ENCODE measurements at regions not wholly inside any gene's neighbourhood (a gene's known extent, or its start where the extent isn't known, plus 50 kb on each side); places are given as distances from the start of the nearest gene placed in this dataset.
"Not testable (repeated sequence)": the region's sequence is repeated elsewhere in the genome, so short reads cannot be mapped to it uniquely, and the experiment has no call there.

GRCh38 chr10:36003688-36004087 is 361.6 kb upstream of the FZD8 start:
- H3K27me3 ChIP-seq (ENCODE audit: control insufficient read depth in 1 of 2, insufficient read depth in 2 of 2, low read length in 2 of 2) = no peaks in the 10 kb centered on the region
- no peaks in the 10 kb centered on the region for H3K36me3 ChIP-seq (ENCODE audit: control insufficient read depth in 1 of 2, insufficient read depth in 2 of 2, low read length in 2 of 2)
- no peak overlapping the region for H3K9ac ChIP-seq (ENCODE audit: low read depth in 1 of 2, low read length in 2 of 2)
- no peaks in the 10 kb centered on the region for H3K4me1 ChIP-seq (ENCODE audit: control insufficient read depth in 1 of 2, insufficient read depth in 2 of 2, low read length in 2 of 2)
- peaks cover 4 to 14% of the 10 kb centered on the region in 2 donors for H3K9me3 ChIP-seq (ENCODE audit: control insufficient read depth in 1 of 2, low read length in 2 of 2)
- no peak overlapping the region for H3K27ac ChIP-seq (ENCODE audit: low read depth, low read length)
- H3K4me3 ChIP-seq (ENCODE audit: low read depth in 1 of 2, low read length in 2 of 2) = no peak overlapping the region

DNA sequence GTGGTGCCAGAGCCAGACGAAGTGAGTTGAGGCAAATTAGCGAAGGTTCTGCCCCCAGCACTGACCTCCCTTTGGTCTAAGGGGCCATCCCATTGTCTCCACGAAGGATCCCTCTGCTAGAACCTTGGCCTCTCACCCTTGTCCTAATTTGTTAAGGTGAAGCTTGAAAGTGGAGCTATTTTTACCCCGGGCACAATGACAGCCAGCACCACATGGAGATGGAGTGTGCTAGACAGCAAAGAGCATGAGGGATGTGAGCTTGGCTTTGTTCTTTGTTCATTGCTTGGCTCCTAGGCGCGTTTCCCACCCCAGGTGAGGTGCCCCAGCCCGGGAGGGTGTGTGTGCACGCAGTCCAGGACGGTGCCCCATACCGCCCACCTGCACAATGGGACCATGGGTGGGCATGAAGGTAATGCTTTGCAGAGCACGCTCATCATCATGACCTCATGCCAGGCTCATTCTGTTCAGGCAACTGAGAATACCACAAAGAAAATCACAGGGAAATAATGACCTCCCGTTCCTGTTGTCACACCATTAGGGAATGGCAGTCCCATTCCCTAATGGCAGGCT is 361.0 kb upstream of the FZD8 start:
- Histone ChIP-seq H3K9ac (ENCODE audit: low read depth in 1 of 2, low read length in 2 of 2) (no peak overlapping the region), H3K4me3 (ENCODE audit: low read depth in 1 of 2, low read length in 2 of 2) (no peak overlapping the region), H3K4me1 (ENCODE audit: control insufficient read depth in 1 of 2, insufficient read depth in 2 of 2, low read length in 2 of 2) (no peaks in the 10 kb centered on the region), H3K36me3 (ENCODE audit: control insufficient read depth in 1 of 2, insufficient read depth in 2 of 2, low read length in 2 of 2) (no peaks in the 10 kb centered on the region), H3K9me3 (ENCODE audit: control insufficient read depth in 1 of 2, low read length in 2 of 2) (peaks cover 4 to 14% of the 10 kb centered on the region in 2 donors), H3K27me3 (ENCODE audit: control insufficient read depth in 1 of 2, insufficient read depth in 2 of 2, low read length in 2 of 2) (no peaks in the 10 kb centered on the region), H3K27ac (ENCODE audit: low read depth, low read length) (no peak overlapping the region)

DNA sequence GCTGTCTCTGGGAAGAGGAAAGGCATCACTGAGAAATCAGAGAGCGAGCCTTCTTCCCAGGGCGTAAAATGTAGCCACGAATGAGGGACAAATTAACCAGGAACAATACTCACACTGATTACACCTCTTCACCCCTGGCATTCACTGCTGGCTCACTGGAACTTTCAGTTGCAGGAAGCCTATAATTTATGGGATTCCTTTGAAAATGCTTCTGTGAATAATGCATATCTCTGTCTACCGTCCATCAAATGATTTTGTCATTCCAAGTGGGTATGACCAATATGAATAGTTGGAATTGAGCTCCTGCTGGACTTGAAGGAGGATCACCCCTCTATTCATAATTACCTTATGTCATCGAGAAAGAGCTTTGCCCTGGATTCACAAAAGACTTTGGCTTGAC is 360.3 kb upstream of the FZD8 start:
- H3K4me3 ChIP-seq (ENCODE audit: low read depth in 1 of 2, low read length in 2 of 2) = no peak overlapping the region
- H3K27ac ChIP-seq (ENCODE audit: low read depth, low read length) = no peak overlapping the region
- no peak overlapping the region for H3K9ac ChIP-seq (ENCODE audit: low read depth in 1 of 2, low read length in 2 of 2)
- H3K9me3 ChIP-seq (ENCODE audit: control insufficient read depth in 1 of 2, low read length in 2 of 2) = peaks cover 4 to 14% of the 10 kb centered on the region in 2 donors
- H3K4me1 ChIP-seq (ENCODE audit: control insufficient read depth in 1 of 2, insufficient read depth in 2 of 2, low read length in 2 of 2) = no peaks in the 10 kb centered on the region
- H3K27me3 ChIP-seq (ENCODE audit: control insufficient read depth in 1 of 2, insufficient read depth in 2 of 2, low read length in 2 of 2) = no peaks in the 10 kb centered on the region
- no peaks in the 10 kb centered on the region for H3K36me3 ChIP-seq (ENCODE audit: control insufficient read depth in 1 of 2, insufficient read depth in 2 of 2, low read length in 2 of 2)

DNA sequence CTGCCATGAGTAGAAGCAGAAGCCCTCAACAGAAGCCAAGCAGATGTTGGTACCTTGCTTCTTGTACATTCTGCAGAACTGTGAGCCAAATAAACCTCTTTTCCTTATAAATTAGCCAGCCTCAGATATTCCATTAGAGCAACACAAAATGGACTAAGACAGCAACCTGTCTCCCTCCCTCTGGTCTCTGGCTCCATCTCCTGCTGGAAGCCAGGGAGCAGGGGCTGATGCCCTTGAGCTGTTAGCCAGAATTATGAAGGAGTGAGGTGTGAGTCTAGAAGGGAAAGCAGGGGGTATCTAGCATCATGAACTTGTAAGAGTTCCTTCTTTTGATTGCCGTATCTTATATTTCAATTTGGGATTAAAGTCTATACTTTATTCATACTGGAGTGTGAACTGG is 358.7 kb upstream of the FZD8 start:
- H3K9me3 ChIP-seq (ENCODE audit: control insufficient read depth in 1 of 2, low read length in 2 of 2) = peaks cover 4 to 14% of the 10 kb centered on the region in 2 donors
- H3K9ac ChIP-seq (ENCODE audit: low read depth in 1 of 2, low read length in 2 of 2); H3K4me3 ChIP-seq (ENCODE audit: low read depth in 1 of 2, low read length in 2 of 2); H3K27me3 ChIP-seq (ENCODE audit: control insufficient read depth in 1 of 2, insufficient read depth in 2 of 2, low read length in 2 of 2); H3K27ac ChIP-seq (ENCODE audit: low read depth, low read length); H3K4me1 ChIP-seq (ENCODE audit: control insufficient read depth in 1 of 2, insufficient read depth in 2 of 2, low read length in 2 of 2); H3K36me3 ChIP-seq (ENCODE audit: control insufficient read depth in 1 of 2, insufficient read depth in 2 of 2, low read length in 2 of 2): not testable (repeated sequence)

- Histone ChIP-seq H3K27ac (ENCODE audit: low read depth, low read length) (no peak overlapping the region), H3K4me1 (ENCODE audit: control insufficient read depth in 1 of 2, insufficient read depth in 2 of 2, low read length in 2 of 2) (no peaks in the 10 kb centered on the region), H3K36me3 (ENCODE audit: control insufficient read depth in 1 of 2, insufficient read depth in 2 of 2, low read length in 2 of 2) (no peaks in the 10 kb centered on the region), H3K4me3 (ENCODE audit: low read depth in 1 of 2, low read length in 2 of 2) (no peak overlapping the region), H3K27me3 (ENCODE audit: control insufficient read depth in 1 of 2, insufficient read depth in 2 of 2, low read length in 2 of 2) (no peaks in the 10 kb centered on the region), H3K9ac (ENCODE audit: low read depth in 1 of 2, low read length in 2 of 2) (no peak overlapping the region), H3K9me3 (ENCODE audit: control insufficient read depth in 1 of 2, low read length in 2 of 2) (peaks cover 0 to 5% of the 10 kb centered on the region in 2 donors)
Measured at GRCh38 chr10:35998026-35998425, 355.9 kb upstream of the FZD8 start.

DNA sequence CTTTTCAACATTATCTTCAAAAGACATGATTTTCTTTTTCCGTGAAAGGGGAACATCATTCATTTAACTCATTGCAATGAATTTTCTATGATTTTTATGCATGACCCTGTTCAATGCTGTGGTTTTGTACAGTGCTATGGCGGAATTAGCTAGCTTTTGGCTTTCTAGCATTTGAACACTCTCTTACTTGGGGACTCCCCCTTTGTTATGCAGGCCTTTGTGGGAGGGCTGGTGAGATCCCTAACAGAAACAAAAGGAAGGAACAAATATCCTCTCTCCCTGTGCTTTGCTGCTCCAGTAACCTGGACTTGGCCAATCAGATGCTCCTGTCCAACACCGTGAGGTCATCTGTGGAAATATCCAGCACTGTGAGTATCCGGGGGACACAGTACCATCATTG is 353.4 kb upstream of the FZD8 start:
- Histone ChIP-seq H3K4me3 (ENCODE audit: low read depth in 1 of 2, low read length in 2 of 2) (no peak overlapping the region), H3K27ac (ENCODE audit: low read depth, low read length) (no peak overlapping the region), H3K4me1 (ENCODE audit: control insufficient read depth in 1 of 2, insufficient read depth in 2 of 2, low read length in 2 of 2) (no peaks in the 10 kb centered on the region), H3K36me3 (ENCODE audit: control insufficient read depth in 1 of 2, insufficient read depth in 2 of 2, low read length in 2 of 2) (no peaks in the 10 kb centered on the region), H3K27me3 (ENCODE audit: control insufficient read depth in 1 of 2, insufficient read depth in 2 of 2, low read length in 2 of 2) (no peaks in the 10 kb centered on the region), H3K9ac (ENCODE audit: low read depth in 1 of 2, low read length in 2 of 2) (no peak overlapping the region), H3K9me3 (ENCODE audit: control insufficient read depth in 1 of 2, low read length in 2 of 2) (peaks cover 0 to 2% of the 10 kb centered on the region in 2 donors)

DNA sequence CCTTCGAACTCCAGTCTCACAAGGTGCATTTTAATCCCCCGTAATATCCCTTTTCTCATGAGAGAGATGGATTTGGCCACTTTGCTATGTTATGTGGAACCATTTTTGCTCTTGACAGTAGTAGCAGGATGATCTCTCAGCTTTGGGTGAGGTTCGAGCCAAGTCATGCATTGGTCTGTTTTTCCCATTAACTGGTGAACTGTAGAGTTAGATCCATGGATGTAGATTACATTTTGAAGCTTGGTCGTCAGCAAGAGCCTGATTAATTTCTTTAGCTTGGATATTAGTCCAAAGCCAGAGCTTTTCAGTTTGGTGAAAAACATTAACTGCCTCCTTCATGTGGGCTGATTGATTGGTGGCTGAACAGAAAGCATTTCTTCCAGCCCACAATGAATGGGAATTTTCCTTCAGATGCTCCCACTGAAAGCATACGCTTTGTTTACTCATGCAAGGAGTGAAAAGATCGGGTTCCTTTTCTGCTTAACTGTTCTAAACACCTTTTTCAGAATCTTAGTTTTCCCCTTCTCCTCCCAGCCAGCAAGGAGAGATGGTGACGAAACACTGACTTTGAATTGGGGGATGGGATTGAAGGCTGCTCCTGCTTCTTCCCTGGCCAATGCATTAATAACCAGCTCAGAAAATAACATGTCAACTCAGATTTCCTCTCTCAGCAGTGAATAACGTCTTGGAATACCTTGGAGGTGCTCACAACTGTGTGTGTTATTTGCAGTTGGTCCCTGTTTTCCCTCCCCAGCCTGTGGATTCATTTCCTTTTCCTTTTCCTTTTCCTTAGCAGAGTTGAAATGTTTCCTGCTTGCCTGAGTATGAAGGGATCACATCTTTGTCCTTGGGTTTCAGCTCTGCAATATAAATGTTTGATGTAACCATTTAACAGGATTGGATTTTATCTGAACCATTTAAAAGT is 351.8 kb upstream of the FZD8 start:
- no peaks in the 10 kb centered on the region for H3K36me3 ChIP-seq (ENCODE audit: control insufficient read depth in 1 of 2, insufficient read depth in 2 of 2, low read length in 2 of 2)
- H3K4me1 ChIP-seq (ENCODE audit: control insufficient read depth in 1 of 2, insufficient read depth in 2 of 2, low read length in 2 of 2) = no peaks in the 10 kb centered on the region
- no peak overlapping the region for H3K4me3 ChIP-seq (ENCODE audit: low read depth in 1 of 2, low read length in 2 of 2)
- H3K27ac ChIP-seq (ENCODE audit: low read depth, low read length) = no peak overlapping the region
- no peak overlapping the region for H3K9ac ChIP-seq (ENCODE audit: low read depth in 1 of 2, low read length in 2 of 2)
- no peaks in the 10 kb centered on the region for H3K27me3 ChIP-seq (ENCODE audit: control insufficient read depth in 1 of 2, insufficient read depth in 2 of 2, low read length in 2 of 2)
- no peaks in the 10 kb centered on the region for H3K9me3 ChIP-seq (ENCODE audit: control insufficient read depth in 1 of 2, low read length in 2 of 2)

GRCh38 chr10:35992107-35992506 is 350.0 kb upstream of the FZD8 start:
- no peak overlapping the region for H3K4me3 ChIP-seq (ENCODE audit: low read depth in 1 of 2, low read length in 2 of 2)
- H3K9ac ChIP-seq (ENCODE audit: low read depth in 1 of 2, low read length in 2 of 2) = no peak overlapping the region
- no peaks in the 10 kb centered on the region for H3K27me3 ChIP-seq (ENCODE audit: control insufficient read depth in 1 of 2, insufficient read depth in 2 of 2, low read length in 2 of 2)
- no peaks in the 10 kb centered on the region for H3K36me3 ChIP-seq (ENCODE audit: control insufficient read depth in 1 of 2, insufficient read depth in 2 of 2, low read length in 2 of 2)
- no peaks in the 10 kb centered on the region for H3K9me3 ChIP-seq (ENCODE audit: control insufficient read depth in 1 of 2, low read length in 2 of 2)
- H3K4me1 ChIP-seq (ENCODE audit: control insufficient read depth in 1 of 2, insufficient read depth in 2 of 2, low read length in 2 of 2) = no peaks in the 10 kb centered on the region
- no peak overlapping the region for H3K27ac ChIP-seq (ENCODE audit: low read depth, low read length)

GRCh38 chr10:35986756-35987502 is 344.8 kb upstream of the FZD8 start:
- Histone ChIP-seq H3K9ac (ENCODE audit: low read depth in 1 of 2, low read length in 2 of 2) (no peak overlapping the region), H3K4me1 (ENCODE audit: control insufficient read depth in 1 of 2, insufficient read depth in 2 of 2, low read length in 2 of 2) (no peaks in the 10 kb centered on the region), H3K36me3 (ENCODE audit: control insufficient read depth in 1 of 2, insufficient read depth in 2 of 2, low read length in 2 of 2) (no peaks in the 10 kb centered on the region), H3K4me3 (ENCODE audit: low read depth in 1 of 2, low read length in 2 of 2) (no peak overlapping the region), H3K27me3 (ENCODE audit: control insufficient read depth in 1 of 2, insufficient read depth in 2 of 2, low read length in 2 of 2) (no peaks in the 10 kb centered on the region), H3K9me3 (ENCODE audit: control insufficient read depth in 1 of 2, low read length in 2 of 2) (no peaks in the 10 kb centered on the region), H3K27ac (ENCODE audit: low read depth, low read length) (no peak overlapping the region)

- H3K4me1 ChIP-seq (ENCODE audit: control insufficient read depth in 1 of 2, insufficient read depth in 2 of 2, low read length in 2 of 2) = no peaks in the 10 kb centered on the region
- H3K27ac ChIP-seq (ENCODE audit: low read depth, low read length) = no peak overlapping the region
- no peaks in the 10 kb centered on the region for H3K27me3 ChIP-seq (ENCODE audit: control insufficient read depth in 1 of 2, insufficient read depth in 2 of 2, low read length in 2 of 2)
- no peak overlapping the region for H3K9ac ChIP-seq (ENCODE audit: low read depth in 1 of 2, low read length in 2 of 2)
- H3K36me3 ChIP-seq (ENCODE audit: control insufficient read depth in 1 of 2, insufficient read depth in 2 of 2, low read length in 2 of 2) = no peaks in the 10 kb centered on the region
- H3K9me3 ChIP-seq (ENCODE audit: control insufficient read depth in 1 of 2, low read length in 2 of 2) = no peaks in the 10 kb centered on the region
- H3K4me3 ChIP-seq (ENCODE audit: low read depth in 1 of 2, low read length in 2 of 2) = no peak overlapping the region
Measured at GRCh38 chr10:35979116-35979515, 337.0 kb upstream of the FZD8 start.
